OCI-LY1 (cell line): ENCODE measurements at regions not wholly inside any gene's neighbourhood (a gene's known extent, or its start where the extent isn't known, plus 50 kb on each side); places are given as distances from the start of the nearest gene placed in this dataset.

Source experiments
- H2AFZ ChIP-seq: fragments of 200-600 bp; sonication (generic), shearing (Covaris generic); 2 replicates; pipeline ENCODE4 v1.6.0; 2014; ENCODE audit warnings: antibody characterized with exemption, mild to moderate bottlenecking, low read length
- H3F3A ChIP-seq: fragments of 200-600 bp; sonication (generic), shearing (Covaris generic); 2 replicates; pipeline ENCODE4 v1.6.0; 2014; ENCODE audit warnings: mild to moderate bottlenecking, antibody characterized with exemption, low read length, moderate library complexity; ENCODE audit not compliant: insufficient read depth
- H3K27ac ChIP-seq: fragments of 200-600 bp; sonication (generic); 2 replicates; pipeline ENCODE4 v1.5.1; 2014; ENCODE audit warnings: low read length, mixed run types, mild to moderate bottlenecking, low read depth; ENCODE audit not compliant: poor library complexity, severe bottlenecking
- H3K27me3 ChIP-seq: fragments of 200-600 bp; sonication (generic); 2 replicates; pipeline ENCODE4 v1.6.0; 2014; ENCODE audit warnings: antibody characterized with exemption, mild to moderate bottlenecking, low read length, moderate library complexity; ENCODE audit not compliant: insufficient read depth
- H3K36me3 ChIP-seq: fragments of 200-600 bp; sonication (generic); 2 replicates; pipeline ENCODE4 v1.6.1; 2014; ENCODE audit warnings: mild to moderate bottlenecking, antibody characterized with exemption, low read length, moderate library complexity, mixed read lengths; ENCODE audit not compliant: insufficient read depth
- H3K4me1 ChIP-seq: fragments of 200-600 bp; sonication (generic); 2 replicates; pipeline ENCODE4 v1.5.1; 2014; ENCODE audit warnings: mild to moderate bottlenecking, low read length, moderate library complexity; ENCODE audit not compliant: insufficient read depth, severe bottlenecking
- H3K4me2 ChIP-seq: fragments of 200-600 bp; sonication (generic), shearing (Covaris generic); 2 replicates; pipeline ENCODE4 v1.6.1; 2014; ENCODE audit warnings: low read length
- H3K4me3 ChIP-seq: fragments of 200-600 bp; sonication (generic); 2 replicates; pipeline ENCODE4 v1.5.1; 2014; ENCODE audit warnings: low read length, low read depth, mild to moderate bottlenecking, mixed read lengths; ENCODE audit not compliant: poor library complexity, severe bottlenecking
- H3K79me2 ChIP-seq: fragments of 200-600 bp; shearing (Covaris generic); 2 replicates; pipeline ENCODE4 v1.6.1; 2016; ENCODE audit warnings: mixed run types, low read length, mixed read lengths; ENCODE audit not compliant: insufficient read depth
- H3K9ac ChIP-seq: fragments of 200-600 bp; sonication (generic), shearing (Covaris generic); 2 replicates; pipeline ENCODE4 v1.6.1; 2014; ENCODE audit warnings: mild to moderate bottlenecking, low read length, mixed read lengths
- H3K9me2 ChIP-seq: fragments of 200-600 bp; sonication (generic), shearing (Covaris generic); 2 replicates; pipeline ENCODE4 v1.6.1; 2014; ENCODE audit warnings: low read depth, mild to moderate bottlenecking, low read length, mixed read lengths
- H3K9me3 ChIP-seq: fragments of 200-600 bp; shearing (Covaris generic); 2 replicates; pipeline ENCODE4 v1.6.1; 2014; ENCODE audit warnings: low read length, mixed read lengths
- H4K20me1 ChIP-seq: fragments of 200-600 bp; sonication (generic), shearing (Covaris generic); 2 replicates; pipeline ENCODE4 v1.6.0; 2016; ENCODE audit warnings: mild to moderate bottlenecking, low read length; ENCODE audit not compliant: insufficient read depth
- EZH2 ChIP-seq: fragments of 200-600 bp; sonication (generic), shearing (Covaris generic); IDR thresholded peaks from 2 replicates; pipeline ENCODE4 v1.8.0; 2017; ENCODE audit warnings: borderline replicate concordance, mixed run types, mild to moderate bottlenecking, antibody characterized with exemption, low read length, moderate library complexity, mixed read lengths
- TF ChIP-seq, protein P1 (sequence below): fragments of 200-600 bp; sonication (generic), shearing (Covaris generic); IDR thresholded peaks from 2 replicates; pipeline ENCODE4 v1.5.1; 2017; ENCODE audit warnings: mild to moderate bottlenecking, antibody characterized with exemption, low read length, moderate library complexity, mixed read lengths

DNA sequence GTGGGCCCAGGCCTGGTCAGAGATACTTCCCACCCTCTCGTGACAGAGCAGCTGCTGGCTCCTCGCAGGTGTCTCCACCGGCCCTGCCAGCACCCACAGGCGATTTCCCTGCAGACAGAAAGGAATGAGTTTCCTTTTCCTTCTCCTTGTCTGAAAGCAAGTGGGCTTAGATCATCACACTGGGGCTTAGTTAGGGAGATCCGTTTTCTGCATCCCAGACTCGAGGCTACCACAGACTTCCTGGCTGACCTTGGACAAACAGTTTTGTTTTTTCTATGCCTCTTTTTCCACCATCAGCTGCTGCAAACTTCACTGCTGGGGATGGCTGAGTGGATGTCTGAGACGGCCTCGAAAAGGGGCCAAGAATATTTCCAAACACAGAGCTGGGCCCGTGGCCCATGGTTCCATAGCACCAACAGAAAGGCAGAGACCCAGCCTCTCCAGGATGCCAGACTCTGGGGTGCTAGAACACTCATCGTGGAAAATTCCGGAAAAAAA, 86.5 kb downstream of the BANF2 start:
- Histone ChIP-seq H3K36me3 (no peaks in the 10 kb centered on the region), H4K20me1 (no peaks in the 10 kb centered on the region), H3K9ac (no peak overlapping the region), H3K79me2 (no peaks in the 10 kb centered on the region), H3K4me2 (no peak overlapping the region), H3K27me3 (0 out of 2 replicates have a peak, but pooled peaks cover 5% of the 10 kb centered on the region), H3F3A (no peaks in the 10 kb centered on the region), H3K9me3 (no peaks in the 10 kb centered on the region), H3K4me1 (no peaks in the 10 kb centered on the region), H3K4me3 (no peak overlapping the region), H3K9me2 (no peaks in the 10 kb centered on the region), H3K27ac (no peak overlapping the region), H2AFZ (no peak overlapping the region)
- TF ChIP-seq, protein P1, sequence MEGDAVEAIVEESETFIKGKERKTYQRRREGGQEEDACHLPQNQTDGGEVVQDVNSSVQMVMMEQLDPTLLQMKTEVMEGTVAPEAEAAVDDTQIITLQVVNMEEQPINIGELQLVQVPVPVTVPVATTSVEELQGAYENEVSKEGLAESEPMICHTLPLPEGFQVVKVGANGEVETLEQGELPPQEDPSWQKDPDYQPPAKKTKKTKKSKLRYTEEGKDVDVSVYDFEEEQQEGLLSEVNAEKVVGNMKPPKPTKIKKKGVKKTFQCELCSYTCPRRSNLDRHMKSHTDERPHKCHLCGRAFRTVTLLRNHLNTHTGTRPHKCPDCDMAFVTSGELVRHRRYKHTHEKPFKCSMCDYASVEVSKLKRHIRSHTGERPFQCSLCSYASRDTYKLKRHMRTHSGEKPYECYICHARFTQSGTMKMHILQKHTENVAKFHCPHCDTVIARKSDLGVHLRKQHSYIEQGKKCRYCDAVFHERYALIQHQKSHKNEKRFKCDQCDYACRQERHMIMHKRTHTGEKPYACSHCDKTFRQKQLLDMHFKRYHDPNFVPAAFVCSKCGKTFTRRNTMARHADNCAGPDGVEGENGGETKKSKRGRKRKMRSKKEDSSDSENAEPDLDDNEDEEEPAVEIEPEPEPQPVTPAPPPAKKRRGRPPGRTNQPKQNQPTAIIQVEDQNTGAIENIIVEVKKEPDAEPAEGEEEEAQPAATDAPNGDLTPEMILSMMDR: no peak
- no peak for TF ChIP-seq EZH2
